22Rv1 (cell line): ENCODE measurements at regions not wholly inside any gene's neighbourhood (a gene's known extent, or its start where the extent isn't known, plus 50 kb on each side); places are given as distances from the start of the nearest gene placed in this dataset.

Experiments used
- ZFX ChIP-seq: fragments of 450-650 bp; IDR thresholded peaks from 2 replicates; pipeline ENCODE4 v1.6.1; 2017; ENCODE audit warnings: antibody characterized with exemption, borderline replicate concordance
- TF ChIP-seq, protein P1 (sequence below): fragments of 450-650 bp; IDR thresholded peaks from 2 replicates; pipeline ENCODE4 v1.5.1; 2017; ENCODE audit warnings: mild to moderate bottlenecking

DNA sequence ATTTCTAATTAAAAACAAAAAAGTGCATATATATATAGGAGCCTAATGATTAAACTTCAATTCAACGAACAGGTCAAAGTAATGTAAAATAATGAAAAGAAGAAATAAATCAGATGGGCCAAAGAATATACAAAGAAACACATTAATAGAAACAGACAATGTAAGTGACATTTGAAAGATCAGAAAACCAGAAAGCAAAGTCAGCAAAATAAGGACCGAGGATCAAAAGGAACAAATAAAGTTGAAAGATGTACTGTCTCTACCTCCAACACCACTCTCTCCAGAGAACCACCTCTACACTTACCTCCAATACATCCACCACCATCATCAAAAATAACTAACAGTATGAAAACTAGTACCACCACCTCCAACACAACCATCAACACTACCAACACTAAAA, 1226.3 kb upstream of the NCAM2 start:
- TF ChIP-seq, protein P1, sequence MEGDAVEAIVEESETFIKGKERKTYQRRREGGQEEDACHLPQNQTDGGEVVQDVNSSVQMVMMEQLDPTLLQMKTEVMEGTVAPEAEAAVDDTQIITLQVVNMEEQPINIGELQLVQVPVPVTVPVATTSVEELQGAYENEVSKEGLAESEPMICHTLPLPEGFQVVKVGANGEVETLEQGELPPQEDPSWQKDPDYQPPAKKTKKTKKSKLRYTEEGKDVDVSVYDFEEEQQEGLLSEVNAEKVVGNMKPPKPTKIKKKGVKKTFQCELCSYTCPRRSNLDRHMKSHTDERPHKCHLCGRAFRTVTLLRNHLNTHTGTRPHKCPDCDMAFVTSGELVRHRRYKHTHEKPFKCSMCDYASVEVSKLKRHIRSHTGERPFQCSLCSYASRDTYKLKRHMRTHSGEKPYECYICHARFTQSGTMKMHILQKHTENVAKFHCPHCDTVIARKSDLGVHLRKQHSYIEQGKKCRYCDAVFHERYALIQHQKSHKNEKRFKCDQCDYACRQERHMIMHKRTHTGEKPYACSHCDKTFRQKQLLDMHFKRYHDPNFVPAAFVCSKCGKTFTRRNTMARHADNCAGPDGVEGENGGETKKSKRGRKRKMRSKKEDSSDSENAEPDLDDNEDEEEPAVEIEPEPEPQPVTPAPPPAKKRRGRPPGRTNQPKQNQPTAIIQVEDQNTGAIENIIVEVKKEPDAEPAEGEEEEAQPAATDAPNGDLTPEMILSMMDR, result no peak
- no peak for TF ChIP-seq ZFX
